Ascending aorta (tissue), 2 donors: ENCODE measurements at regions not wholly inside any gene's neighbourhood (a gene's known extent, or its start where the extent isn't known, plus 50 kb on each side); places are given as distances from the start of the nearest gene placed in this dataset.
A peak's percentile ranks its signal among the peaks of the same experiment; 100 is the strongest.

Experiments
- DNase-seq, 2 donors: peaks; one replicate each; pipeline ENCODE4 v3.0.0-alpha.2; 2019; ENCODE audit warnings: low spot score in 2 of 2
- H3K27ac ChIP-seq, 2 donors: fragments of 200-600 bp; sonication (generic); one replicate each; pipeline ENCODE4 v1.5.1; 2016 to 2017; ENCODE audit warnings: mild to moderate bottlenecking in 1 of 2
- H3K27me3 ChIP-seq: fragments of 200-600 bp; sonication (generic); one replicate; pipeline ENCODE4 v1.5.1; 2017
- H3K36me3 ChIP-seq, 2 donors: fragments of 200-600 bp; sonication (generic); one replicate each; pipeline ENCODE4 v1.5.1; 2016
- H3K4me1 ChIP-seq, 2 donors: fragments of 200-600 bp; sonication (generic); one replicate each; pipeline ENCODE4 v1.5.1; 2016 to 2017; ENCODE audit warnings: mild to moderate bottlenecking in 1 of 2
- H3K4me3 ChIP-seq, 2 donors: fragments of 200-600 bp; sonication (generic); one replicate each; pipeline ENCODE4 v1.5.1; 2016 to 2017; ENCODE audit warnings: mild to moderate bottlenecking in 1 of 2
- H3K9me3 ChIP-seq, 2 donors: fragments of 200-600 bp; sonication (generic); one replicate each; pipeline ENCODE4 v1.5.1; 2016
- intact Hi-C: fragments of 100-400 bp; cut with DNase I; formaldehyde crosslinking; loops from one replicate; pipeline ENCODE4 v1.15.1; 2023
- TF ChIP-seq, protein P1 (sequence below), 3 experiments: fragments of 200-600 bp in 2 of 3; fragments of 450-650 bp in 1 of 3; sonication (generic) in 2 of 3; IDR thresholded peaks; one replicate each; pipeline ENCODE4 v1.5.1; 2016 to 2019; ENCODE audit warnings: antibody characterized with exemption in 3 of 3, mild to moderate bottlenecking in 1 of 3, moderate library complexity in 1 of 3

DNA sequence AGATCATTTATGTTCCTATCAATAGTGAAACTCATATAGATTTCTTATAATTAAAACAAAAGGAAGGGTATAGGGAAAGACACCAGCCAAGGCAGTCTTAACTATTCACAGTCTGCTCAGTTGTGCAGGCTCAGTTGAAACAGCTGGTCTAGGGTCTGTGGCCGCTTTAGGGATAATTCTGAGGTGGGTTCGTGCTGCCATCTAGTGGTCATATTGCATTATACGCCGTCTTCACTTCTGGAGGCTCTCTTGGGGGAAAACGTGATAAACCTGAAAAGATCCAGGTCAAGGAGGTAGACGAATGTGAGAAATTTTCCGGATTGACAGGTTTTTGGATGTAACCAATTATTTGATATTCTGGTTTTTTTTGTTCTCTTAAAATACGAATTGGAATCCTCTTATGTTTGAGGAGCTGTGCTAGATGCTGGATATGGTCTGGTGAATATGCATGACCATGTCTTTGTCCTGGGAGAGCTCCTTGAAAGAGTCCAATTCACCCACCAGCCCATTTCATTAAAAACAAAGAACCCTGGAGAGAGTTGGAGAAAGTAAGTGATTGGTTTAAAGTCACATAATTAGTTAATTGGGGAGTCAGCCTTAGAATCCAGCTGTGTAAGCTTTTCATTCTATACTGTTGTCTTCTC is 492.4 kb downstream of the PLCL1 start:
- Histone ChIP-seq H3K27me3 (no peaks in the 10 kb centered on the region), H3K36me3 (no peaks in the 10 kb centered on the region), H3K4me3 (no peak overlapping the region), H3K9me3 (no peaks in the 10 kb centered on the region), H3K27ac (no peak overlapping the region), H3K4me1 (no peaks in the 10 kb centered on the region)
- TF ChIP-seq, protein P1, sequence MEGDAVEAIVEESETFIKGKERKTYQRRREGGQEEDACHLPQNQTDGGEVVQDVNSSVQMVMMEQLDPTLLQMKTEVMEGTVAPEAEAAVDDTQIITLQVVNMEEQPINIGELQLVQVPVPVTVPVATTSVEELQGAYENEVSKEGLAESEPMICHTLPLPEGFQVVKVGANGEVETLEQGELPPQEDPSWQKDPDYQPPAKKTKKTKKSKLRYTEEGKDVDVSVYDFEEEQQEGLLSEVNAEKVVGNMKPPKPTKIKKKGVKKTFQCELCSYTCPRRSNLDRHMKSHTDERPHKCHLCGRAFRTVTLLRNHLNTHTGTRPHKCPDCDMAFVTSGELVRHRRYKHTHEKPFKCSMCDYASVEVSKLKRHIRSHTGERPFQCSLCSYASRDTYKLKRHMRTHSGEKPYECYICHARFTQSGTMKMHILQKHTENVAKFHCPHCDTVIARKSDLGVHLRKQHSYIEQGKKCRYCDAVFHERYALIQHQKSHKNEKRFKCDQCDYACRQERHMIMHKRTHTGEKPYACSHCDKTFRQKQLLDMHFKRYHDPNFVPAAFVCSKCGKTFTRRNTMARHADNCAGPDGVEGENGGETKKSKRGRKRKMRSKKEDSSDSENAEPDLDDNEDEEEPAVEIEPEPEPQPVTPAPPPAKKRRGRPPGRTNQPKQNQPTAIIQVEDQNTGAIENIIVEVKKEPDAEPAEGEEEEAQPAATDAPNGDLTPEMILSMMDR (IDR thresholded peaks at IDR 0.05), result peak; percentile 60 to 88 (median 77)
- DNase-seq, result peak in 1 of 2 donors; percentile 71
- intact Hi-C loops, result loop anchor here (1.0 to 2.0 kb wide), 2 partner anchors 493 to 590 kb away; no protein-coding TSS in a partner anchor

DNA sequence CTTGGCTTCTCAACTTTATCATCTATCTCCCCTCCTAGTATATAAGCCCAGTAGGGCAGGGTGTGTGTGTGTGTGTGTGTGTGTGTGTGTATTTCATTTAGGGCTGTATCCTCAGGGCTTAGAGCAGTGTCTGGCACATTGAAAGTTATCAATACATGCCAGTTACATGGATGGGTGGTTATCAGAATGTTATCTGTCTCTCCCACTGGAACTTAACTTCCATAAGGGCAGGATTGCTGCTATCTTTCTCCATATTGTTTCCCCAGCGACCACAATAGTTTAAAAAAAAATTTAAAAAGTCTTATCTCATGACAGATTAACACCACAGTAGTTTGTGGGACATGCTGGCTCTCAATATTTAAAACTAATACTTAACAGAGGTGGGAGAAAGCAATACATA is 488.9 kb downstream of the PLCL1 start:
- no peaks in the 10 kb centered on the region for H3K27me3 ChIP-seq
- intact Hi-C loops, result loop anchor here (5.0 kb wide), 1 partner anchor 166 kb away; no protein-coding TSS in a partner anchor
- no peaks in the 10 kb centered on the region for H3K36me3 ChIP-seq
- no peak overlapping the region for H3K4me3 ChIP-seq
- no peak overlapping the region for H3K27ac ChIP-seq
- no peaks in the 10 kb centered on the region for H3K4me1 ChIP-seq
- TF ChIP-seq, protein P1 (IDR thresholded peaks at IDR 0.05), result no peak
- H3K9me3 ChIP-seq, result no peaks in the 10 kb centered on the region
- no peak for DNase-seq

DNA sequence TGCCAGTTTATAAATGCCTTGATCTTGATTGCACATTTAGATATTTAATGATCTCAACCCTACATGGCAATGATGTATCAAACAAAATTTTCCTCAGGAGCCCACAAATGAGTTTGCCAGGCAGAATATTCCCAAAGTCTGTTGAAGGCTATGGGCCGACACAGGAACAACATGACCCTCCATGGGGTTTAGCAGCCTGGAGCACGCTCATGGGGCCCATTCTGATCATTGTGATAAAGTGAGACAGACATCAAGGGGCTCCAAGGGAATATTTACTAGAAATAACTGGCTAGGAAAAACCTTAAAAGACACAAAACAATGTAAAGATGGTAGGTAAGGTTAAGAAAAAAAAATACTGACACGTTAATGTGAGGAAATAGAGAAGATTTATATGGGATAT is 485.4 kb downstream of the PLCL1 start:
- Histone ChIP-seq H3K27ac (no peak overlapping the region), H3K9me3 (no peaks in the 10 kb centered on the region), H3K4me1 (no peaks in the 10 kb centered on the region), H3K36me3 (no peaks in the 10 kb centered on the region), H3K27me3 (no peaks in the 10 kb centered on the region), H3K4me3 (no peak overlapping the region)
- TF ChIP-seq, protein P1 (IDR thresholded peaks at IDR 0.05), result no peak
- intact Hi-C loops, result loop anchor here (5.0 kb wide), 1 partner anchor 163 kb away; no protein-coding TSS in a partner anchor
- DNase-seq, result no peak

DNA sequence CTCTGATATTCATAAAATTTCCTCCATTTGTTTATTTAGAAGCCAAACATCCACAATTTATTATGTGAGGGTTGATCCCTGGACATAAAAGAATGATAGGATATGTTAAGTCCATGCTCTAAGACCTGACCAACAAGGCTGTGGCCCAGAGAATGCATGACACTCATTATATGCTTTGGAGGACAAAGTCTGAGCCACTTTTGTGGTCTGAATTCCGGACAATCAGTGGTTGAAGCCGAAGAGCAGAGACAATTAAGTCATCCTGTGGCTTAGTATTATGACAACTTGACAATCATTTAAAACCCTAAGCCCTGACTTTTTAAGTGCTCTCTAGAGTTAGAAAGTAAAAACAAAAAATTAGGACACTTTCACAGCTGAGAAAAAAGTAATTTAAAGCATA is 483.3 kb downstream of the PLCL1 start:
- Histone ChIP-seq H3K9me3 (no peaks in the 10 kb centered on the region), H3K27ac (no peak overlapping the region), H3K4me3 (no peak overlapping the region), H3K27me3 (no peaks in the 10 kb centered on the region), H3K36me3 (no peaks in the 10 kb centered on the region), H3K4me1 (no peaks in the 10 kb centered on the region)
- TF ChIP-seq, protein P1 (IDR thresholded peaks at IDR 0.05), result no peak
- no peak for DNase-seq
- intact Hi-C loops, result no loop called here

DNA sequence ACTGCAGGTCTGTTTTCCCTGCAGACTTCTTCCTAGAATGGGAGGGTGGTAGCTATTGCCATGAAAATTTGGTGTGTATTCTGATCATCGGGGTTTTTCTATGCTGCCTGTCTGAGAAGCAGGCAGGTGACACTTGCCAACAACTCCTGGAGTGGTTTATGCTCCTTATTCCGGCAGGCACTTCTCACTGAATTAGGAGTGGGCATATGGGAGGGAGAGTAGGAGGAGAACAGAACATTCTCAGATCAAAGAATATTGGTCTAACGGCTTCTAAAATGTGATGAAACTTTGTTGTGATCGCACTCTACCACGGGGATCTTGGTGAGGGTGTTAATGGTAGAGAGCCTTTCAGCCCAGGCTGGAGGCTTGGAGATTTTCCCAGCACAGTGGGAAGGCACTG is 480.8 kb downstream of the PLCL1 start:
- H3K4me3 ChIP-seq, result no peak overlapping the region

More for the DNA sequence above, 480.8 kb downstream of the PLCL1 start:
- TF ChIP-seq, protein P1 (IDR thresholded peaks at IDR 0.05), result no peak
- DNase-seq, result no peak
- no peaks in the 10 kb centered on the region for H3K36me3 ChIP-seq
- no peaks in the 10 kb centered on the region for H3K4me1 ChIP-seq
- H3K27ac ChIP-seq, result no peak overlapping the region
- no peaks in the 10 kb centered on the region for H3K27me3 ChIP-seq
- intact Hi-C loops, result no loop called here
- H3K9me3 ChIP-seq, result no peaks in the 10 kb centered on the region
